Stimulated activated CD4-positive, alpha-beta T cell treated with anti-CD3 and anti-CD28 coated beads, Interleukin-2, amount 100 ng/mL, for 24 hours (primary cell): ENCODE measurements at regions not wholly inside any gene's neighbourhood (a gene's known extent, or its start where the extent isn't known, plus 50 kb on each side); places are given as distances from the start of the nearest gene placed in this dataset.

Experiments used
- DNase-seq, 2 donors: peaks; one replicate each; pipeline ENCODE4 v3.0.0-alpha.2; 2020

GRCh38 chr15:77748078-77749064 lies 115.7 kb upstream of the LINGO1 start:
- no peak for DNase-seq

GRCh38 chr15:77747175-77748077 lies 114.7 kb upstream of the LINGO1 start:
- no peak for DNase-seq

DNA sequence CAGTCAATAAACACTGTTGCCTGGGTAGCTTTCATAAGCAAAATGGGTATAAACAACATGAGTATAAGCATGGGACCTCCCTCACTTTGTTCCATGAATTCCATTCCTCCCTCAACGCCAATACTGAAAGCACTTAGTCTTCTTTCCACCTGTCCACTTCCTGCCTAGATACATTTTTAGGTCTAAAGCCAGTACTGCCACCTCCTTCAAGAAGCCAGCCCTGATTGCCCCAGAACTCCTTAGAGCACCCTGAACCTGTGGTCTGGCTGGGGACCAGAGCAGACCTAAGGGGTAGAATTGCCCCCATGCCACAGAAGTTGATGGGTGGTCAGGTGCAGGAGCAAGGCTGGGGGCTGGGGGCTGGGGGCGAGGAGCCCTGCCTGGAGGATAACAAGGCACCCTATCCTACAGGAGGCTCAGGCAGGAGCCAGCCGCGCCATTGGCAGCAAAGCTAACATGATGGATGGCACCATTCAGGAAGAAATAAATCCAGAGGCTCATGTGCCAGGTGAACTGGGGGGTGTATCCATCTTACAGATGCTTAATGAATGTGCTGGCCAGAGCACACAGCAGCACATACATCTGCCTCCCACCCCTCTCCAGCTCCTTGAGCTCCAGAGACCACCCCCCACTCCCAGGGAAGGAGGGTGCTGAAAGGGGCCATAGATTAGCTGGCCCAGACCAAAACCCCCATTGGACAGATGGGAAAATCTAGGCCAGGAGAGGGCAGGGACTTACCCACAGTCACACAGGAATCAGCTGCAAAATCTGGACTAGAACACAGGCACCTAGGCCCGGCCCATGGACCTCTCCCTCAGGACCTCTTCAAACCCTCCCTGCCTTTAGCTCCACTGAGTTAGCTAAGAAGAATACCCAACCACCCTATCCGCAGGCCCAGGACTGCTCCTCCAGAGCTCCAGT lies 113.8 kb upstream of the LINGO1 start:
- DNase-seq = no peak

GRCh38 chr15:77744398-77744797 lies 111.7 kb upstream of the LINGO1 start:
- DNase-seq = no peak

GRCh38 chr15:77742570-77742969 lies 109.9 kb upstream of the LINGO1 start:
- no peak for DNase-seq

- no peak for DNase-seq
Observed at GRCh38 chr15:77742127-77742526, 109.4 kb upstream of the LINGO1 start.

GRCh38 chr15:77741106-77741505 lies 108.4 kb upstream of the LINGO1 start:
- DNase-seq = no peak

DNA sequence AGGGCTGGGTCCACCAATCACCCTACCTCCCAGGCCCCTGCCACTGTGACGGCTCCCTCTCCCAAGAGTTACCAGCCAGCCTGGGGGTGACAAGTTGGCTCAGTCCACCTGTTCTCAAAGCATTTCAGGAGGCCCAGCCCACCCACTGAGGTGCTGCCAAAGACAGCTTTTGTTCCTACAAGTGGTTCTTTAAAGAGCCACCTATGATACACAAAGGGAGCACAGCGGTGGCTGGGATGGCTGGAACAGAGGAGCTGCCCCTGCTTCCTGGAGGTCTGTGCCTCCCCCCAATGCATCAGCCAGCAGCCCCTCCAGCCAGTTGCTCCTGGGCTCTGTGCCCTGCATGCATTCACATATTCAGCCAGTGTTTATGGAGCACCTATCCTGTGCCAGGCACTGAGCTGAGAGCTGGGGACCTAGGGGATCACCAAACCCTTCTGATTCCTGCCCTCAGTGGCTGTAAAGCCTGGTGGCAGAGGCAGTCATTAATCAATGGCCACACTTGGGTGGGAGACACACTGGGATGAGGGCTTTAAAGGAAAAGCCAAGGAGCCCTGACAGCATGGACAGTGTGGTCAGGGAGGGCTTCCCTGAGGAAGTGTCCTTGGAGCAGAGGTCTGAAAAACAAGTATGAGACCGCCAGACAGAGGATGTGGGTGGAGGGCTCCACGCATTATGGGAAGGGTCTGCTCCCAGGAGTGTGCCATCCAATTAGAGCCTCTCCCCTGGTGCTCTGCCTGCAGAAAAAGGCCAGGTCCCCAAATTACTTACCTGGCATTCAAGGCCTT lies 107.1 kb upstream of the LINGO1 start:
- DNase-seq = no peak

DNA sequence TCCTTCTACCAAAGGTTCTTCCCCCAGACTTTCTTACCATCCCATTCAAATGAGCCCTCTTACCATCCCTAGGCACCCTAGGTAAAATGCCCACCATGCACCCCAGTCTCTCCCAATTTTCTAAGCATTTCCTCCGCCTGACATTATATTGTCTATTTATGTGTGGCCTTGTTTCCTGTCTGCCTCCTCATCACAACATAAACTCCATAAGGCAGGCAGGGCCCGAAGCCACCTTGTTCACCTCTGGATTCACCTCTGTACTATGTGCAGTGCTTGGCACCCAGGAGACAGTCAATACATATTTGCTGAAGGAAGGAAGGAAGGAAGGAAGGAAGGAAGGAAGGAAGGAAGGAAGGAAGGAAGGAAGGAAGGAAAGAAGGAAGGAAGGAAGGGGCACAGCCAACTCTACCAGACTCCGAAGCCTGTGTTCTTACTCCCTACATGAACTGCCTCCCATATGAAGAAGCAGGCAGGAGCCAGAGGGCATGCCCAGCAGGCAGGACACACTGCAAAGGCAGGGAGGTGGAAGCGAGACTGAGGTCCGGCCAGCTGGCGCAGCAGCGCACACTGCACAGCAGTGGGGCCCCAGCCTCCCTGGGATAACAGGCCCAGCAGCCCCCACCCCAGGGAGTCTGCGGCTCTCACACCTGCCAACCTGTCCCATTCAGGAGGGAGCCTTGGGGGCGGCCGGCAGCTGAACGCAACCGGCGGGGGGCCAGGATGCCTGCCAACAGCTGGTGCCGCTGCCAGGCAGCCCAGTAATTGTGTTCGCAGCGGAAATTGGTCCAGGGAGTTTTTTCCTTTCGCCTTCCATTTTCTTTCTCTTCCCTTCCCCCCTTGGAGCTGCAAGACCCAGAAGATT lies 106.0 kb upstream of the LINGO1 start:
- no peak for DNase-seq

- no peak for DNase-seq
Observed at GRCh38 chr15:77738038-77738370, 105.3 kb upstream of the LINGO1 start.

- no peak for DNase-seq
Observed at GRCh38 chr15:77737238-77738037, 104.7 kb upstream of the LINGO1 start.

- no peak for DNase-seq
Observed at GRCh38 chr15:77734306-77734705, 101.6 kb upstream of the LINGO1 start.

- no peak for DNase-seq
Observed at GRCh38 chr15:77733579-77734300, 101.0 kb upstream of the LINGO1 start.

GRCh38 chr15:77732514-77733335 lies 100.0 kb upstream of the LINGO1 start:
- no peak for DNase-seq

DNA sequence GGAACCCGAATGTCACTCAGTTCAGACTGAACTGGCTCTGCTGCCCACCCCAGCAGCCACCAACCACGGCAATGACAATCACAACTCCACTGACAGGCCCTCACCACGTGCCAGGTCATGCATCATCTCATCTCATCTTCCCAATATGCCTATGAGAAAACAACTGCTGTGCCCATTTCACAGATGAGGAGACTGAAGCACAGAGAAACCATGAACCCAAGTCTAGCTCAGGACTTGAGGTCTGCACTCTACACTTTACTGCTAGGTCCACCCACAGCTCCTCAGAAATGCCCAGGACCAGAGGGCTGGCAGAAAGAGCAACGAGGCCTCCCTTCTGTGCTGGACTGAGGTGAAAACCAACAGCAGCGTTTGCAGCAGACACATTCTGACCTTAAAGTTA lies 99.2 kb upstream of the LINGO1 start:
- no peak for DNase-seq

- DNase-seq = no peak
Observed at GRCh38 chr15:77731067-77731466, 98.4 kb upstream of the LINGO1 start.

GRCh38 chr15:77727635-77728304 lies 95.1 kb upstream of the LINGO1 start:
- no peak for DNase-seq

- no peak for DNase-seq
Observed at GRCh38 chr15:77724715-77725114, 92.0 kb upstream of the LINGO1 start.
